A673 (cell line): ENCODE measurements at regions not wholly inside any gene's neighbourhood (a gene's known extent, or its start where the extent isn't known, plus 50 kb on each side); places are given as distances from the start of the nearest gene placed in this dataset.

ENCODE experiments used
- BruUV-seq: library from RNA; stranded (reverse); fragments of 400-500 nt; replicated peaks from 2 replicates; lab custom pipeline; 2021; lab: Mats Ljungman, UMichigan
- CTCF ChIA-PET: fragments of 300-600 bp; sonication (Branson Sonifier 250); formaldehyde crosslinking; loops from one replicate; lab custom pipeline; 2022; ENCODE audit warnings: antibody characterized with exemption; lab: Charles Lee
- POLR2A ChIA-PET: fragments of 300-600 bp; sonication (Branson Sonifier 250); formaldehyde crosslinking; loops from one replicate; lab custom pipeline; 2022; ENCODE audit warnings: antibody characterized with exemption; ENCODE audit not compliant: low non-redundant PET; lab: Charles Lee
- DNase-seq: peaks from one replicate; pipeline ENCODE4 v3.0.0-alpha.2; 2015; ENCODE audit warnings: low spot score
- H3K27ac ChIP-seq: fragments of 200-600 bp; sonication (generic); 2 replicates; pipeline ENCODE4 v1.5.1; 2016; ENCODE audit warnings: mixed run types, low read depth, mild to moderate bottlenecking, mixed read lengths, antibody characterized with exemption, low read length; ENCODE audit not compliant: poor library complexity, severe bottlenecking
- H3K27me3 ChIP-seq: fragments of 200-600 bp; sonication (generic); replicated peaks from 2 replicates; pipeline ENCODE4 v1.6.1; 2017; ENCODE audit warnings: mixed run types, low read depth, mild to moderate bottlenecking, mixed read lengths, antibody characterized with exemption, low read length; ENCODE audit not compliant: insufficient read depth, poor library complexity
- H3K36me3 ChIP-seq: fragments of 200-600 bp; sonication (generic); 2 replicates; pipeline ENCODE4 v1.6.1; 2016; ENCODE audit warnings: mixed run types, mild to moderate bottlenecking, mixed read lengths, antibody characterized with exemption, low read length; ENCODE audit not compliant: insufficient read depth, poor library complexity, severe bottlenecking
- H3K4me1 ChIP-seq: fragments of 200-600 bp; sonication (generic); 2 replicates; pipeline ENCODE4 v1.6.1; 2017; ENCODE audit warnings: mixed run types, mild to moderate bottlenecking, mixed read lengths, antibody characterized with exemption, low read length; ENCODE audit not compliant: insufficient read depth, poor library complexity, severe bottlenecking
- H3K4me3 ChIP-seq: fragments of 200-600 bp; sonication (generic); 2 replicates; pipeline ENCODE4 v1.5.1; 2016; ENCODE audit warnings: low read depth, mixed run types, mild to moderate bottlenecking, mixed read lengths, low read length; ENCODE audit not compliant: poor library complexity, severe bottlenecking
- H3K9me3 ChIP-seq: fragments of 200-600 bp; sonication (generic); 2 replicates; pipeline ENCODE4 v1.6.1; 2016; ENCODE audit warnings: mixed run types, low read depth, mild to moderate bottlenecking, mixed read lengths, antibody characterized with exemption, low read length; ENCODE audit not compliant: poor library complexity, severe bottlenecking
- EZH2 ChIP-seq: fragments of 200-600 bp; sonication (generic); IDR thresholded peaks from 2 replicates; pipeline ENCODE4 v1.6.1; 2017; ENCODE audit warnings: borderline replicate concordance, low read depth, mild to moderate bottlenecking, mixed read lengths, antibody characterized with exemption, low read length; ENCODE audit not compliant: poor library complexity, severe bottlenecking
- intact Hi-C: fragments of 100-400 bp; cut with micrococcal nuclease; formaldehyde crosslinking; loops from one replicate; pipeline ENCODE4 v1.10.0; 2022; ENCODE audit not compliant: unreplicated experiment
- TF ChIP-seq, protein P1 (sequence below): fragments of 300-800, 200-600 bp; sonication (generic); conservative IDR thresholded peaks from 2 replicates; pipeline ENCODE4 v1.5.1; 2017; ENCODE audit warnings: low read depth, mild to moderate bottlenecking, antibody characterized with exemption, low read length, moderate library complexity, mixed read lengths

GRCh38 chr1:208781391-208782045, 537.3 kb upstream of the PLXNA2 start:
- intact Hi-C loops: no loop called here
- DNase-seq: no peak
- no TSS peak for BruUV-seq
- H3K36me3 ChIP-seq: no peaks in the 10 kb centered on the region
- ChIA-PET CTCF (no interaction called here), POLR2A (no interaction called here)
- H3K27ac ChIP-seq: no peak overlapping the region
- H3K9me3 ChIP-seq: no peaks in the 10 kb centered on the region
- H3K27me3 ChIP-seq: no peaks in the 10 kb centered on the region
- H3K4me1 ChIP-seq: no peaks in the 10 kb centered on the region
- no peak for TF ChIP-seq EZH2
- TF ChIP-seq, protein P1, sequence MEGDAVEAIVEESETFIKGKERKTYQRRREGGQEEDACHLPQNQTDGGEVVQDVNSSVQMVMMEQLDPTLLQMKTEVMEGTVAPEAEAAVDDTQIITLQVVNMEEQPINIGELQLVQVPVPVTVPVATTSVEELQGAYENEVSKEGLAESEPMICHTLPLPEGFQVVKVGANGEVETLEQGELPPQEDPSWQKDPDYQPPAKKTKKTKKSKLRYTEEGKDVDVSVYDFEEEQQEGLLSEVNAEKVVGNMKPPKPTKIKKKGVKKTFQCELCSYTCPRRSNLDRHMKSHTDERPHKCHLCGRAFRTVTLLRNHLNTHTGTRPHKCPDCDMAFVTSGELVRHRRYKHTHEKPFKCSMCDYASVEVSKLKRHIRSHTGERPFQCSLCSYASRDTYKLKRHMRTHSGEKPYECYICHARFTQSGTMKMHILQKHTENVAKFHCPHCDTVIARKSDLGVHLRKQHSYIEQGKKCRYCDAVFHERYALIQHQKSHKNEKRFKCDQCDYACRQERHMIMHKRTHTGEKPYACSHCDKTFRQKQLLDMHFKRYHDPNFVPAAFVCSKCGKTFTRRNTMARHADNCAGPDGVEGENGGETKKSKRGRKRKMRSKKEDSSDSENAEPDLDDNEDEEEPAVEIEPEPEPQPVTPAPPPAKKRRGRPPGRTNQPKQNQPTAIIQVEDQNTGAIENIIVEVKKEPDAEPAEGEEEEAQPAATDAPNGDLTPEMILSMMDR: no peak
- H3K4me3 ChIP-seq: no peak overlapping the region

- TF ChIP-seq, protein P1: no peak
- no peak for TF ChIP-seq EZH2
- CTCF ChIA-PET: no interaction called here
- Histone ChIP-seq H3K9me3 (no peaks in the 10 kb centered on the region), H3K4me1 (no peaks in the 10 kb centered on the region), H3K4me3 (no peak overlapping the region), H3K36me3 (no peaks in the 10 kb centered on the region), H3K27me3 (no peaks in the 10 kb centered on the region), H3K27ac (no peak overlapping the region)
- BruUV-seq: no TSS peak
- POLR2A ChIA-PET: no interaction called here
- DNase-seq: no peak
- intact Hi-C loops: no loop called here
Observed at GRCh38 chr1:208782186-208782585, 538.0 kb upstream of the PLXNA2 start.

DNA sequence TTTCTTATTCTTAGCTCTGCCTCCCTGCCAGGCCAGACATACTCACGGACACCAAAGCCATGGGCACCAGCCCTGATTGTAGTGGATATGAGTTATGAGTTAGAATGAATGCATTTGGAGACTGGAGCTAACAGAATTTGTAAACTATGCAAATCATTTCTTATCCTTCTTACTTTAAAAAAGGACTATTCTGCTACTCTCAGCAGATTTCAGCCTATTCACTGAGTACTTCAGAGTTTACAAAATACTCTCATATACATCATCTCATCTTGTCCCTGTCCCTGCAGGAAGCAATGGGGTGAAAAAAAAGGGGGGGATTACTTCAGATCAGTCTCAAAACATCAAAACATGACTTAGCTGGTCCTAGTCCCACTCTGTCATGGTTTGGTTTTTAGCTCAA, 541.4 kb upstream of the PLXNA2 start:
- ChIA-PET POLR2A (interaction anchor here (0.6 kb wide), 1 partner anchor 36 kb away, joined by 3 read pairs; no protein-coding TSS in a partner anchor), CTCF (no interaction called here)
- Histone ChIP-seq H3K27ac (no peak overlapping the region), H3K36me3 (no peaks in the 10 kb centered on the region), H3K4me1 (no peaks in the 10 kb centered on the region), H3K9me3 (no peaks in the 10 kb centered on the region), H3K27me3 (no peaks in the 10 kb centered on the region), H3K4me3 (no peak overlapping the region)
- no TSS peak for BruUV-seq
- TF ChIP-seq, protein P1: no peak
- TF ChIP-seq EZH2: no peak
- DNase-seq: no peak
- intact Hi-C loops: no loop called here
